SK-N-SH (cell line): ENCODE measurements at regions not wholly inside any gene's neighbourhood (a gene's known extent, or its start where the extent isn't known, plus 50 kb on each side); places are given as distances from the start of the nearest gene placed in this dataset.

Experiments
- CTCF ChIA-PET: fragments of 300-600, 350-600 bp; formaldehyde crosslinking; extraction: SDS; loops from one replicate; lab custom pipeline; 2021; lab: Yijun Ruan, JAX
- POLR2A ChIA-PET: fragments of 350-600 bp; sonication (Branson Sonifier 250); formaldehyde crosslinking; extraction: SDS; loops from one replicate; lab custom pipeline; 2020; ENCODE audit warnings: antibody characterized with exemption, inconsistent platforms; lab: Yijun Ruan, JAX
- DNase-seq: peaks from one replicate; pipeline ENCODE4 v3.0.0; 2012
- H2AFZ ChIP-seq: fragments of 200-600 bp; sonication (generic); 2 replicates; pipeline ENCODE4 v1.8.1; 2016; ENCODE audit warnings: antibody characterized with exemption, mild to moderate bottlenecking, low read depth
- H3F3A ChIP-seq: fragments of 200-600 bp; sonication (generic); replicated peaks from 2 replicates; pipeline ENCODE3; 2016; ENCODE audit warnings: antibody characterized with exemption, mild to moderate bottlenecking; ENCODE audit not compliant: insufficient read depth
- H3K27ac ChIP-seq, 2 experiments: fragments of 200-500 bp in 1 of 2; fragments of 200-600 bp in 1 of 2; sonication (Bioruptor generic) in 1 of 2; sonication (generic), shearing (Covaris generic) in 1 of 2; 2 replicates each; pipeline versions ENCODE4 v1.5.1 to v1.6.1; 2014 to 2016; ENCODE audit warnings: low read depth in 2 of 2, inconsistent platforms in 1 of 2, low read length in 1 of 2, mild to moderate bottlenecking in 1 of 2, mixed read lengths in 1 of 2
- H3K27me3 ChIP-seq: fragments of 200-600 bp; sonication (generic), shearing (Covaris generic); 2 replicates; pipeline ENCODE4 v1.6.1; 2016; ENCODE audit warnings: mixed run types; ENCODE audit not compliant: insufficient read depth
- H3K36me3 ChIP-seq, 2 experiments: fragments of 200-500 bp in 1 of 2; fragments of 200-600 bp in 1 of 2; sonication (Bioruptor generic) in 1 of 2; sonication (generic) in 1 of 2; replicated peaks in 1 of 2; 2 replicates each; pipeline versions ENCODE3 to v1.5.1; 2014 to 2016; ENCODE audit warnings: low read length in 1 of 2, mild to moderate bottlenecking in 1 of 2; ENCODE audit not compliant: insufficient read depth in 2 of 2, control insufficient read depth in 1 of 2
- H3K4me1 ChIP-seq, 2 experiments: fragments of 200-500 bp in 1 of 2; fragments of 200-600 bp in 1 of 2; sonication (Bioruptor generic) in 1 of 2; sonication (generic), shearing (Covaris generic) in 1 of 2; 2 replicates each; pipeline versions ENCODE4 v1.5.1 to v1.6.1; 2014 to 2016; ENCODE audit warnings: low read depth in 1 of 2, low read length in 1 of 2, mixed run types in 1 of 2; ENCODE audit not compliant: insufficient read depth in 2 of 2, control insufficient read depth in 1 of 2
- H3K4me2 ChIP-seq: fragments of 200-600 bp; sonication (generic), shearing (Covaris generic); 2 replicates; pipeline ENCODE4 v1.6.1; 2017; ENCODE audit warnings: mixed run types
- H3K4me3 ChIP-seq, 2 experiments: fragments of 200-500 bp in 1 of 2; fragments of 200-600 bp in 1 of 2; sonication (Bioruptor generic) in 1 of 2; sonication (generic), shearing (Covaris generic) in 1 of 2; 2 replicates each; pipeline versions ENCODE4 v1.5.1 to v1.8.1; 2014 to 2016; ENCODE audit warnings: low read depth in 2 of 2, inconsistent platforms in 1 of 2, low read length in 1 of 2, mild to moderate bottlenecking in 1 of 2, mixed read lengths in 1 of 2, moderate library complexity in 1 of 2
- H3K79me2 ChIP-seq: fragments of 200-600 bp; sonication (generic); 2 replicates; pipeline ENCODE4 v1.8.1; 2017; ENCODE audit warnings: mild to moderate bottlenecking; ENCODE audit not compliant: insufficient read depth
- H3K9ac ChIP-seq: fragments of 200-600 bp; sonication (generic); 2 replicates; pipeline ENCODE4 v1.6.1; 2017; ENCODE audit warnings: mixed run types
- H3K9me2 ChIP-seq: fragments of 200-600 bp; sonication (generic); 2 replicates; pipeline ENCODE4 v1.6.1; 2017; ENCODE audit warnings: mixed run types
- H3K9me3 ChIP-seq: fragments of 200-600 bp; sonication (generic); 2 replicates; pipeline ENCODE4 v1.6.1; 2017; ENCODE audit warnings: mixed run types, mild to moderate bottlenecking, moderate library complexity
- H4K20me1 ChIP-seq: fragments of 200-600 bp; sonication (generic); 2 replicates; pipeline ENCODE4 v1.6.1; 2017; ENCODE audit warnings: mild to moderate bottlenecking, mixed run types; ENCODE audit not compliant: insufficient read depth
- FOSL2 ChIP-seq: IDR thresholded peaks from 2 replicates; pipeline ENCODE4 v1.4.0; 2012; ENCODE audit warnings: low read depth, mild to moderate bottlenecking, moderate library complexity, borderline replicate concordance
- FOXJ3 ChIP-seq: sonication (generic); formaldehyde crosslinking; IDR thresholded peaks from 2 replicates; pipeline ENCODE4 v1.5.1; 2020; ENCODE audit warnings: mild to moderate bottlenecking, missing genetic modification reagents
- PBX3 ChIP-seq: IDR thresholded peaks from 2 replicates; pipeline ENCODE4; 2012
- RCOR1 ChIP-seq: fragments of 150-350 bp; IDR thresholded peaks from 2 replicates; pipeline ENCODE4 v1.6.1; 2017; ENCODE audit warnings: antibody characterized with exemption, low read length
- REST ChIP-seq: IDR thresholded peaks from 2 replicates; pipeline ENCODE4 v1.6.1; 2012; ENCODE audit warnings: mild to moderate bottlenecking, low read depth, low read length, moderate library complexity
- RFX5 ChIP-seq: IDR thresholded peaks from 2 replicates; pipeline ENCODE4 v1.6.1; 2012; ENCODE audit warnings: mild to moderate bottlenecking, improper control_type of control experiment, low read length
- RXRA ChIP-seq: IDR thresholded peaks from 2 replicates; pipeline ENCODE4 v1.4.0; 2012; ENCODE audit warnings: low read depth, mild to moderate bottlenecking, borderline replicate concordance
- TAF1 ChIP-seq: IDR thresholded peaks from 2 replicates; pipeline ENCODE4 v1.6.1; 2012; ENCODE audit warnings: low read depth, mild to moderate bottlenecking, low read length, moderate library complexity, borderline replicate concordance
- TEAD4 ChIP-seq: IDR thresholded peaks from 2 replicates; pipeline ENCODE4 v1.4.0; 2012; ENCODE audit warnings: mild to moderate bottlenecking, borderline replicate concordance; ENCODE audit not compliant: insufficient read depth
- TF ChIP-seq, protein P1 (sequence below): IDR thresholded peaks from 2 replicates; pipeline ENCODE4 v1.4.0; 2012; ENCODE audit warnings: low read depth, borderline replicate concordance
- TF ChIP-seq, protein P2 (sequence below): fragments of 200-600 bp; sonication (generic); IDR thresholded peaks from 2 replicates; pipeline ENCODE4 v1.6.1; 2017; ENCODE audit warnings: antibody characterized with exemption, mild to moderate bottlenecking, moderate library complexity

GRCh38 chr7:86953653-86954336 lies 105.7 kb downstream of the ELAPOR2 start (continued):
- TF ChIP-seq TAF1 (no peak), FOXJ3 (CRISPR knock-in tag) (no peak)

- Histone ChIP-seq H4K20me1 (no peaks in the 10 kb centered on the region; the same call in 1 of the 2 replicates), H3K4me3 (no peak overlapping the region), H3K4me1 (peaks cover 0 to 6% of the 10 kb centered on the region in 2 experiments; a peak in 2 of 4 replicates), H3K4me2 (no peak overlapping the region), H3K27ac (no peak overlapping the region), H3K9ac (no peak overlapping the region), H3K9me3 (no peaks in the 10 kb centered on the region), H2AFZ (no peak overlapping the region), H3F3A (peaks cover 5% of the 10 kb centered on the region), H3K27me3 (no peaks in the 10 kb centered on the region), H3K79me2 (peaks cover 12% of the 10 kb centered on the region; the same call in 1 of the 2 replicates), H3K36me3 (no peaks in the 10 kb centered on the region), H3K9me2 (no peaks in the 10 kb centered on the region)
- ChIA-PET POLR2A (no interaction called here), CTCF (interaction anchor here (1.1 kb wide), 1 partner anchor 195 kb away, joined by 4 read pairs; no protein-coding TSS in a partner anchor)
- TF ChIP-seq RCOR1, result no peak
- TF ChIP-seq TEAD4, result no peak
- TF ChIP-seq PBX3, result no peak
- TF ChIP-seq RFX5, result no peak
- TF ChIP-seq, protein P1, sequence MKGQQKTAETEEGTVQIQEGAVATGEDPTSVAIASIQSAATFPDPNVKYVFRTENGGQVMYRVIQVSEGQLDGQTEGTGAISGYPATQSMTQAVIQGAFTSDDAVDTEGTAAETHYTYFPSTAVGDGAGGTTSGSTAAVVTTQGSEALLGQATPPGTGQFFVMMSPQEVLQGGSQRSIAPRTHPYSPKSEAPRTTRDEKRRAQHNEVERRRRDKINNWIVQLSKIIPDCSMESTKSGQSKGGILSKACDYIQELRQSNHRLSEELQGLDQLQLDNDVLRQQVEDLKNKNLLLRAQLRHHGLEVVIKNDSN, result no peak
- TF ChIP-seq FOSL2, result no peak
- TF ChIP-seq, protein P2, sequence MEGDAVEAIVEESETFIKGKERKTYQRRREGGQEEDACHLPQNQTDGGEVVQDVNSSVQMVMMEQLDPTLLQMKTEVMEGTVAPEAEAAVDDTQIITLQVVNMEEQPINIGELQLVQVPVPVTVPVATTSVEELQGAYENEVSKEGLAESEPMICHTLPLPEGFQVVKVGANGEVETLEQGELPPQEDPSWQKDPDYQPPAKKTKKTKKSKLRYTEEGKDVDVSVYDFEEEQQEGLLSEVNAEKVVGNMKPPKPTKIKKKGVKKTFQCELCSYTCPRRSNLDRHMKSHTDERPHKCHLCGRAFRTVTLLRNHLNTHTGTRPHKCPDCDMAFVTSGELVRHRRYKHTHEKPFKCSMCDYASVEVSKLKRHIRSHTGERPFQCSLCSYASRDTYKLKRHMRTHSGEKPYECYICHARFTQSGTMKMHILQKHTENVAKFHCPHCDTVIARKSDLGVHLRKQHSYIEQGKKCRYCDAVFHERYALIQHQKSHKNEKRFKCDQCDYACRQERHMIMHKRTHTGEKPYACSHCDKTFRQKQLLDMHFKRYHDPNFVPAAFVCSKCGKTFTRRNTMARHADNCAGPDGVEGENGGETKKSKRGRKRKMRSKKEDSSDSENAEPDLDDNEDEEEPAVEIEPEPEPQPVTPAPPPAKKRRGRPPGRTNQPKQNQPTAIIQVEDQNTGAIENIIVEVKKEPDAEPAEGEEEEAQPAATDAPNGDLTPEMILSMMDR, result no peak
- TF ChIP-seq RXRA, result no peak
- no peak for TF ChIP-seq FOXJ3 (CRISPR knock-in tag)
- no peak for TF ChIP-seq REST
- no peak for DNase-seq
These were observed 106.2 kb downstream of the ELAPOR2 start for GRCh38 chr7:86953219-86953618.
